Uterus (tissue), 3 donors: ENCODE measurements at regions not wholly inside any gene's neighbourhood (a gene's known extent, or its start where the extent isn't known, plus 50 kb on each side); places are given as distances from the start of the nearest gene placed in this dataset.

Source experiments
- DNase-seq, 2 donors: peaks; one replicate each; pipeline ENCODE4 v3.0.0-alpha.2; 2019 to 2020
- H3K27ac ChIP-seq, 2 donors: fragments of 200-600 bp; sonication (generic); 1 replicate in 1 of 2; 2 replicates in 1 of 2; pipeline ENCODE4 v1.5.1; 2016 to 2018
- H3K27me3 ChIP-seq, 2 donors: fragments of 200-600 bp; sonication (generic); one replicate each; pipeline ENCODE4 v1.5.1; 2018 to 2019; ENCODE audit warnings: control low read depth in 1 of 2
- H3K36me3 ChIP-seq, 2 donors: fragments of 200-600 bp; sonication (generic); one replicate each; pipeline ENCODE4 v1.5.1; 2019; ENCODE audit warnings: control low read depth in 1 of 2
- H3K4me1 ChIP-seq, 2 donors: fragments of 200-600 bp; sonication (generic); one replicate each; pipeline ENCODE4 v1.5.1; 2018 to 2019; ENCODE audit warnings: control low read depth in 1 of 2
- H3K4me3 ChIP-seq, 2 donors: fragments of 200-600 bp; sonication (generic); 1 replicate in 1 of 2; 2 replicates in 1 of 2; pipeline ENCODE4 v1.5.1; 2018 to 2019; ENCODE audit warnings: mild to moderate bottlenecking in 1 of 2
- H3K9me3 ChIP-seq, 2 donors: fragments of 200-600 bp; sonication (generic); one replicate each; pipeline ENCODE4 v1.5.1; 2019; ENCODE audit warnings: control low read depth in 1 of 2
- CTCF ChIP-seq, 4 experiments: fragments of 200-600 bp in 2 of 4; fragments of 450-650 bp in 2 of 4; sonication (generic) in 2 of 4; IDR thresholded peaks; one replicate each; pipeline ENCODE4 v1.5.1; 2016 to 2019; ENCODE audit warnings: antibody characterized with exemption in 4 of 4, mild to moderate bottlenecking in 2 of 4, moderate library complexity in 1 of 4
- POLR2A ChIP-seq, 2 donors: fragments of 450-650 bp; IDR thresholded peaks; one replicate each; pipeline ENCODE4 v1.6.1; 2016; ENCODE audit warnings: antibody characterized with exemption in 2 of 2, mild to moderate bottlenecking in 1 of 2, moderate library complexity in 1 of 2
- intact Hi-C: fragments of 100-400 bp; cut with DNase I; formaldehyde crosslinking; loops from one replicate; pipeline ENCODE4 v1.15.1; 2023; ENCODE audit warnings: low total_unique reads
- donor health status: DM: yes; HTN: yes; CAD: no.

DNA sequence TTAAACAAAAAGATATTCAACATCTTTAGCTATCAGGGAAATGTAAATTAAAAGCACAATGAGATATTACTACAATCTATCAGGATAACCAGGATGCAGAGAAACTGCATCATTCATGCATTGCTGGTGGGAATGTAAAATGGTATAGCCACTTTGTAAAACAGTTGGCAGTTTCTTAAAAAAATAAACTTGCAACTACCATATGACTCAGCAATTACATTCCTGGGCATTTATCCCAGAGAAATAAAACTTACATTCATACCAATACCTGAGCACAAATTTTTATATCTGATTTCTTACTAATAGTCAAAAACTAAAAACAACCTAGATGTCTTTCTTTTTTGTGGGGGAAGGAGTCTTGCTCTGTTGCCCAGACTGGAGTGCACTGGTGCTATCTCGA, 190.3 kb upstream of the TAB2 start:
- Histone ChIP-seq H3K36me3 (no peaks in the 10 kb centered on the region), H3K4me3 (no peak overlapping the region), H3K27me3 (no peaks in the 10 kb centered on the region), H3K4me1 (no peaks in the 10 kb centered on the region), H3K27ac (no peak overlapping the region), H3K9me3 (no peaks in the 10 kb centered on the region)
- intact Hi-C loops, result no loop called here
- no peak for DNase-seq
- TF ChIP-seq CTCF (IDR thresholded peaks at IDR 0.05) (no peak), POLR2A (IDR thresholded peaks at IDR 0.05) (no peak)

GRCh38 chr6:149128489-149129145, 188.9 kb upstream of the TAB2 start:
- intact Hi-C loops, result no loop called here

DNA sequence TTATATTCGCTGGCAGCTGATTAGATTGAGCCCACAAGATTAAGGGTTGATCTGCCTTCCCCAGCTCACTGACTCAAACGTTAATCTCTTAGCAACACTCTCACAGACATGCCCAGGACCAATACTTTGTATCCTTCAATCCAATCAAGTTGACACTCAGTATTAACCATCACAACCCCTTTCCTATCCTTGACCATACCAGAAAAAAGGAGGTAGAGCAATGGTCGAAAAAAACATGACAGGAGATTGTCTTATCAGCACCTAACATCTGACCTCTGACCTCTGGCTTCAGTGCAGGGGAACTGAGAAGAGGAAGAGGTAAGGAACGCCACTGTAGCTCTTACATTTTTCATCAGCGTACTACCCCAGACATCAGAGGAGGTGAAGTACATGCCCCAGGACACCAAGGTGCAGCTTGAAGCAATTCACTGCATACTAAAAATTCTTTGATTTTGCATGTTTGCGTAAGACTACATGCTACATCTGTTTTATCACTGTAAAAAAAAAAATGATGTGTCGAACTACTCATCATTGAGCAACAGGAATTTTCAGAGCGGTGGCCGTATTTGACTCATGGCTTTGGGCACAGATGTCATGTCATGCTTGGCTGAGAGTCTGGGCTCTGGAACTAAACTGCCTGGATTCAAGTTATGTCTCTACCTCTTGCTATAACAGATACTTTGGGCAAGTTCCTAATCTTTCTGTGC, 188.0 kb upstream of the TAB2 start:
- no peak for DNase-seq
- Histone ChIP-seq H3K36me3 (no peaks in the 10 kb centered on the region), H3K4me3 (no peak overlapping the region), H3K27ac (no peak overlapping the region), H3K4me1 (no peaks in the 10 kb centered on the region), H3K27me3 (no peaks in the 10 kb centered on the region), H3K9me3 (no peaks in the 10 kb centered on the region)
- intact Hi-C loops, result no loop called here
- no peak for TF ChIP-seq POLR2A (IDR thresholded peaks at IDR 0.05)
- no peak for TF ChIP-seq CTCF (IDR thresholded peaks at IDR 0.05)

More at GRCh38 chr6:149128489-149129145, 188.9 kb upstream of the TAB2 start:
- no peak for TF ChIP-seq CTCF (IDR thresholded peaks at IDR 0.05)
- no peak for TF ChIP-seq POLR2A (IDR thresholded peaks at IDR 0.05)
- no peak for DNase-seq
- Histone ChIP-seq H3K4me1 (no peaks in the 10 kb centered on the region), H3K27ac (no peak overlapping the region), H3K9me3 (no peaks in the 10 kb centered on the region), H3K4me3 (no peak overlapping the region), H3K27me3 (no peaks in the 10 kb centered on the region), H3K36me3 (no peaks in the 10 kb centered on the region)

GRCh38 chr6:149130090-149130489, 187.4 kb upstream of the TAB2 start:
- DNase-seq, result no peak
- intact Hi-C loops, result no loop called here
- no peaks in the 10 kb centered on the region for H3K4me1 ChIP-seq
- no peak overlapping the region for H3K27ac ChIP-seq
- no peak overlapping the region for H3K4me3 ChIP-seq
- no peaks in the 10 kb centered on the region for H3K36me3 ChIP-seq
- TF ChIP-seq POLR2A (IDR thresholded peaks at IDR 0.05), result no peak
- no peak for TF ChIP-seq CTCF (IDR thresholded peaks at IDR 0.05)
- no peaks in the 10 kb centered on the region for H3K9me3 ChIP-seq
- no peaks in the 10 kb centered on the region for H3K27me3 ChIP-seq

GRCh38 chr6:149130508-149130907, 187.0 kb upstream of the TAB2 start:
- no peak overlapping the region for H3K27ac ChIP-seq
- DNase-seq, result no peak

More at GRCh38 chr6:149130508-149130907, 187.0 kb upstream of the TAB2 start:
- Histone ChIP-seq H3K4me1 (no peaks in the 10 kb centered on the region), H3K36me3 (no peaks in the 10 kb centered on the region), H3K4me3 (no peak overlapping the region), H3K9me3 (no peaks in the 10 kb centered on the region), H3K27me3 (no peaks in the 10 kb centered on the region)
- intact Hi-C loops, result no loop called here
- TF ChIP-seq CTCF (IDR thresholded peaks at IDR 0.05) (no peak), POLR2A (IDR thresholded peaks at IDR 0.05) (no peak)
